ENCODE measurements at regions not wholly inside any gene's neighbourhood (a gene's known extent, or its start where the extent isn't known, plus 50 kb on each side); places are given as distances from the start of the nearest gene placed in this dataset.
"Not testable (repeated sequence)": the region's sequence is repeated elsewhere in the genome, so short reads cannot be mapped to it uniquely, and the experiment has no call there.

DNA sequence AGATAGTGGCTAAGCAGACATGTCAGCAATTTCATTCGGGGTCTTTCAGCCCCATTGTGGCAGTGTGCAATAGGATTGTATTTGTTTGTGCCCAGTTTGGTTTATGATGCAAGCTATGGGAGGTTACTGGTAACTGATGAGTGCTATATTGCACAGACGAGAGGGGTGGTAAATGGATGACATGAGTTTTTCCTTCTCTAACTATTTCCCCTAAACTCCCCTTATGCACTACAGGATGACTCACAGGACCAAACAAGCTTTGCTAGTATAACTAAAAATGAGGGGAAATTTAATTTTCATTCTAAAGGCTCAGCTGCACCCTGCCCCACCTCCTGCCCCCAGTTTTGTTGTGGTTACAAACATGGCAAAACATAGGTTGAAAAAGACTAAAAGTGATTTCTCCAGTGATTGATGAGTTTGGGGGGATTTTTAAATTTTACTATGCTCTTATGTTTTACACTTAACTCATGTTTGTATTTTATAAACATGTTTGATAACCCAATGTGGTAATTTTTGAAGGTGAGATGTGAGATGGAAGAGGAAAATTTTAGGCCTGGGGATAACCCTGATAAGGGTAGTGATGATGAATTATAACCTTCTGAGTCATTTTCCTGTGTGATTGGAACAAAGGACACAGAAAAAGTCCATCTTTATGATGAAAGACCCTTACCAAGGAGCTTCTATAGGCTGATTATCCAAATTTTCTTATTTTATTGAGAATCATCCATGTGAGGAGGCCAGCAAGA lies 60.8 kb upstream of the NAMPT start:
- no peak for DNase-seq (ENCODE audit: low spot score)

GRCh38 chr7:106344861-106345260 lies 60.1 kb upstream of the NAMPT start:
- DNase-seq (ENCODE audit: low spot score), result no peak

DNA sequence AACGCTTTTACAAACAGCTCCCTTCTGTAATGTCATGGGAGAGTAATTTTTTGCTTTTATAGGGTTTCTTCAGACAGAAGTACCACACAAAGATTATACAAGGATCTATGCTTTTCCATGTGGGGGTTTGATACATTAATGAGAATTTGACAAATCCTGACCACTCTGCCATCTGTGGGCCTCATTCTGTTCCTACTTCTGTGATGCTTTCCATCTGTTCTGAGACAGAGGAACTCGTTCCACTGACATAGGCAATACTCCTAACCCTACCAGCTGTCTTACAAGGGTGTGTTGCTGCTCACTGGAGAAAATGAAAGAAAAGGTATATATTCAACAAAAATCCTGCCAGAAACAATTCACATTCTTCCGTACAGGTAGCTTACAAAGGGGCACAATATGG lies 59.4 kb upstream of the NAMPT start:
- DNase-seq (ENCODE audit: low spot score), result no peak

DNA sequence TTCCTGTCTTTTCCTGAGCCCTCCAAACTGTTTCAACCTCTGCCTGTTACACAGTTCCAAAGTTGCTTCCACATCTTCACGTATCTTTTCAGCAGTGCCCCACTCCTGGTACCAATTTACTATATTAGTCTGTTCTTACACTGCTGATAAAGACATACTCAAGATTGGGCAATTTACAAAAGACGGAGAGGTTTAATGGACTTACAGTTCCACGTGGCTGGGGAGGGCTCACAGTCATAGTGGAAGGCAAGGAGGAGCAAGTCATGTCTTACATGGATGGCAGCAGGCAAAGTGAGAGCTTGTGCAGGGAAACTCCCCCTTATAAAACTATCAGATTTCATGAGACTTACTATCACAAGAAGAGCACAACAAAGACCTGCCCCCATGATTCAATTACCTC lies 57.3 kb upstream of the NAMPT start:
- not testable (repeated sequence) for DNase-seq (ENCODE audit: low spot score)

DNA sequence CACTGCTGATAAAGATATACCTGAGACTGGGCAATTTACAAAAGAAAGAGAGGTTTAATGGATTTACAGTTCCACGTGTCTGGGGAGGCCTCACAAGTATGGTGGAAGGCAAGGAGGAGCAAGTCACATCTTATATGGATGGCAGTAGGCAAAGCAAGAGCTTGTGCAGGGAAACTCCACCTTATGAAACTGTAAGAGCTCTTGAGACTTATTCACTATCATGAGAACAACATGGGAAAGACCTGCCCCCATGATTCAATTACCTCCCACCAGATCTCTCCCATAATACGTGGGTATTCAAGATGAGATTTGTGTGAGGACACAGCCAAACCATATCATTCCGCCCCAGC lies 55.4 kb upstream of the NAMPT start:
- DNase-seq (ENCODE audit: low spot score), result not testable (repeated sequence)

DNA sequence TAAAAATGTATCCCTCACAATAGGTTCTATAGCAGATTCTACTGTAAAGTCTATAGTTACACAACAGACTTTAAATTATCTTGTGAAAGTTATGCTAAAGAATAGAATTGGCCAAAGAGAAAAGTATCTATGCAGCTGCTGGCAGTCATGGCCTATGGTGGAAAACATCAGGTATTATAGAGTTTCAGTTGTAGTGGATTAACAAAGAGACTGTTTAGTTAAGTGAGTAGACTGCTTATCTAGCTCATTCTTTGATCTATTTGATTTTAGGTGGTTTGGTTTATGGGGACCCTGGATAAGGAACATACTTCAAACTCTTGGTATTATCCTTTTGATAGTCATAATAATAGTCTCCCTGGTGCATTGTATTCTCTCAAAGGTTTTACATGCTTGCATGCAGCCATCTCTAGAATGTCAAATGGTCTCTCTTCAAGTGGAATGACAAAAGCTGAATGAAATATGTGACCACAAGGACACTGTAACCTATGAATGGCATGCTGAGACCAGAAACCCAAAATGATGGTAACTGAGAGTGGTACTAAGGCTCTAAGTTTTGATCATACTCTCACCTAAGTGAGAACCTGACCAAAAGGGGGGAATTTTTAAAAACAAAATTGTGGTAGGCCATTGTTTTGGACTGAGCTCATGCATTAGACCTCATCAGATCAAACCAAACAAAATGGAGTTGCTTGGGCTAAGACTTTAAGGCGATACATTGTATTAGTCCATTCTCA lies 54.9 kb upstream of the NAMPT start:
- no peak for DNase-seq (ENCODE audit: low spot score)

- DNase-seq (ENCODE audit: low spot score), result no peak
Observed at GRCh38 chr7:106337754-106338153, 53.0 kb upstream of the NAMPT start.

- no peak for DNase-seq (ENCODE audit: low spot score)
Observed at GRCh38 chr7:106335814-106336213, 51.0 kb upstream of the NAMPT start.

Measured in hepatic stellate cell (primary cell).